ENCODE measurements at regions not wholly inside any gene's neighbourhood (a gene's known extent, or its start where the extent isn't known, plus 50 kb on each side); places are given as distances from the start of the nearest gene placed in this dataset.
"Not testable (repeated sequence)": the region's sequence is repeated elsewhere in the genome, so short reads cannot be mapped to it uniquely, and the experiment has no call there.

DNA sequence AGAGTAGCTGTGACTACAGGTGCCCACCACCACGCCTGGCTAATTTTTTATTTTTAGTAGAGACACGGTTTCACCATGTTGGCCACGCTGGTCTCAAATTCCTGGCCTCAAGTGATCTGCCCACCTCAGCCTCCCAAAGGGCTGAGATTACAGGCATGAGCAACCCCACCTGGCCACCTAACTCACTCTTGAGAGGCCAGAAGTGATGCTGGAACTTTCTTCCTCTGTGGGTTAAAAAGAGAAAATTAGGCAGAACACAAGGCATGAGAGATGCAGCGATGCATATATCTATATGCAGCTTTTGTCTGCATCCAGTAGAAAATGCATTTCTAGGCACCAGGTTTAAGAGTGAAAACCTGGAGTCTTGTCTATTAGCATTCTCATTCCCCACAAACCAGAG lies 100.2 kb upstream of the CLEC6A start:
- DNase-seq; CTCF ChIA-PET; H3K27ac Mint-ChIP-seq; H3K4me1 Mint-ChIP-seq; H3K4me3 Mint-ChIP-seq; H3K9me3 Mint-ChIP-seq; POLR2A ChIA-PET; H3K36me3 Mint-ChIP-seq (ENCODE audit: low read depth): not testable (repeated sequence)
- peaks cover 28% of the 10 kb centered on the region for H3K27me3 Mint-ChIP-seq

DNA sequence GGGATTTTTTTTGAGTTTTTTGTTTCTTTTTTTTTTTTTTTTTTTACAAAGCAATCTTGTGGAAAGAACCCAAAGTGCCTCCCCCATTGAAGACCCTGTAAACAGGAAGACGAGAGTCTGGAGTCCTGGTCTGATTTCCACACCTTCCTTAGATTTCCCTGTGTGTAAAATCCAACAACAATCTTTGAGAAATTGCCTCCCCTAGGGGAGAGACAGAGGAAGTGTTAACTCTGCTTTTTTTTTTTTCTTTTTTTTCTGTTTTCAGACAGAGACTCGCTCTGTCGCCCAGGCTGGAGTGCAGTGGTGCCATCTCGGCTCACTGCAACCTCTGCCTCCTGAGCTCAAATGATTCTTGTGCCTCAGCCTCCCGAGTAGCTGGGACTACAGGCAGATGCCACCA lies 82.0 kb upstream of the CLEC6A start:
- H3K27ac Mint-ChIP-seq; H3K27me3 Mint-ChIP-seq; H3K36me3 Mint-ChIP-seq (ENCODE audit: low read depth); H3K9me3 Mint-ChIP-seq; H3K4me3 Mint-ChIP-seq; H3K4me1 Mint-ChIP-seq; POLR2A ChIA-PET; DNase-seq: not testable (repeated sequence)
- CTCF ChIA-PET = interaction anchor here (0.7 kb wide), 2 partner anchors 160 to 546 kb away, joined by 3 to 5 read pairs; no protein-coding TSS in a partner anchor

DNA sequence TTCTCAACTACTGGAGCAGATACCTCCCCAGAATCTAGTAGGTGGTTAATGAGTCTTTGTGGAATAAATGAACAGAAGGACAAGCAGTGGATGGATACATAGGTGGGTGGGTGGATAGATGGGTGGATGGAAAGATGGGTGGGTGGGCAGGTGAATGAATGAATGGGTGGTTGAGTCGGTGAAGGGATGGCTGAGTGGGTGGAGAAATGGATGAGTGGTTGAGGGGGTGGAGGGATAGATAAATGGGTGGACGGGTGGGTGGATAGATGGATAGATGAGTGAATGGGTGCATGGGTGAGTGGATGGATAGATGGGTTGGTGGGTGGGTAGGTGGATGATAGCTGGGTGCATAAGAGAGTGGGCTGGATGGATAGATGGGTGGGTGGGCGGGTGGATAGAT lies 80.6 kb upstream of the CLEC6A start:
- H3K4me3 Mint-ChIP-seq; H3K36me3 Mint-ChIP-seq (ENCODE audit: low read depth); H3K27ac Mint-ChIP-seq; POLR2A ChIA-PET; CTCF ChIA-PET; H3K4me1 Mint-ChIP-seq; H3K9me3 Mint-ChIP-seq; DNase-seq: not testable (repeated sequence)
- peaks cover 11% of the 10 kb centered on the region for H3K27me3 Mint-ChIP-seq

GRCh38 chr12:8377756-8378155 lies 78.0 kb upstream of the CLEC6A start:
- POLR2A ChIA-PET; CTCF ChIA-PET; H3K4me3 Mint-ChIP-seq; H3K4me1 Mint-ChIP-seq; H3K36me3 Mint-ChIP-seq (ENCODE audit: low read depth); H3K9me3 Mint-ChIP-seq; H3K27ac Mint-ChIP-seq; DNase-seq: not testable (repeated sequence)
- peaks cover 14% of the 10 kb centered on the region for H3K27me3 Mint-ChIP-seq

- POLR2A ChIA-PET; H3K4me1 Mint-ChIP-seq; H3K9me3 Mint-ChIP-seq; H3K4me3 Mint-ChIP-seq; H3K36me3 Mint-ChIP-seq (ENCODE audit: low read depth); H3K27ac Mint-ChIP-seq; DNase-seq; CTCF ChIA-PET: not testable (repeated sequence)
- H3K27me3 Mint-ChIP-seq = peaks cover 11% of the 10 kb centered on the region
Measured at GRCh38 chr12:8382556-8382955, 73.2 kb upstream of the CLEC6A start.

GRCh38 chr12:8384686-8385085 lies 71.1 kb upstream of the CLEC6A start:
- H3K36me3 Mint-ChIP-seq (ENCODE audit: low read depth); H3K4me1 Mint-ChIP-seq; CTCF ChIA-PET: not testable (repeated sequence)

GRCh38 chr12:8385431-8385830 lies 70.3 kb upstream of the CLEC6A start:
- CTCF ChIA-PET; DNase-seq; H3K9me3 Mint-ChIP-seq; POLR2A ChIA-PET; H3K27ac Mint-ChIP-seq; H3K4me3 Mint-ChIP-seq; H3K4me1 Mint-ChIP-seq; H3K36me3 Mint-ChIP-seq (ENCODE audit: low read depth): not testable (repeated sequence)
- H3K27me3 Mint-ChIP-seq = peaks cover 16% of the 10 kb centered on the region

More at GRCh38 chr12:8384686-8385085, 71.1 kb upstream of the CLEC6A start:
- H3K27ac Mint-ChIP-seq, POLR2A ChIA-PET, H3K4me3 Mint-ChIP-seq, H3K9me3 Mint-ChIP-seq, DNase-seq: not testable (repeated sequence)
- H3K27me3 Mint-ChIP-seq = peaks cover 17% of the 10 kb centered on the region

DNA sequence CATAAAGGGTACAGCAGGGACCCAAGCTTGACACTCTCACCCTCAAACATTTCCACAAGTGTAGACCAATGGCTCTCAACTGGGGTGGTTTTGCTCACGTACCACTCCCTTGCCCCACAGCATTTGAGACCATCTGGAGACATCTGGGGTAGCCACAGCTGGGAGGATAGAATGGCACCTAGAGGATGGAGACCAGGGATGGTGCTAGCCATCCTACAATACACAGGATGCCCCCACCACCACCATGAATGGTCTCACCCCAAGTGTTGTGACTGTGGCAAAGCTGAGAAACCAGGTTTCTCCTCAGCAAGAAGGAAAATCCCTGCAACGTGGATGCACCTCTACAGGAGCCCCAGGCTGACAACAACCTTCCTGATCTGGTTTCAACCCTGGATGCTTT lies 69.1 kb upstream of the CLEC6A start:
- peaks cover 15% of the 10 kb centered on the region for H3K27me3 Mint-ChIP-seq
- H3K27ac Mint-ChIP-seq; H3K36me3 Mint-ChIP-seq (ENCODE audit: low read depth); H3K4me3 Mint-ChIP-seq; CTCF ChIA-PET; H3K4me1 Mint-ChIP-seq; POLR2A ChIA-PET; DNase-seq; H3K9me3 Mint-ChIP-seq: not testable (repeated sequence)

- POLR2A ChIA-PET; H3K4me3 Mint-ChIP-seq; H3K36me3 Mint-ChIP-seq (ENCODE audit: low read depth); H3K27ac Mint-ChIP-seq; CTCF ChIA-PET; H3K9me3 Mint-ChIP-seq; H3K4me1 Mint-ChIP-seq; DNase-seq: not testable (repeated sequence)
- H3K27me3 Mint-ChIP-seq = peaks cover 22% of the 10 kb centered on the region
Measured at GRCh38 chr12:8389296-8389695, 66.5 kb upstream of the CLEC6A start.

DNA sequence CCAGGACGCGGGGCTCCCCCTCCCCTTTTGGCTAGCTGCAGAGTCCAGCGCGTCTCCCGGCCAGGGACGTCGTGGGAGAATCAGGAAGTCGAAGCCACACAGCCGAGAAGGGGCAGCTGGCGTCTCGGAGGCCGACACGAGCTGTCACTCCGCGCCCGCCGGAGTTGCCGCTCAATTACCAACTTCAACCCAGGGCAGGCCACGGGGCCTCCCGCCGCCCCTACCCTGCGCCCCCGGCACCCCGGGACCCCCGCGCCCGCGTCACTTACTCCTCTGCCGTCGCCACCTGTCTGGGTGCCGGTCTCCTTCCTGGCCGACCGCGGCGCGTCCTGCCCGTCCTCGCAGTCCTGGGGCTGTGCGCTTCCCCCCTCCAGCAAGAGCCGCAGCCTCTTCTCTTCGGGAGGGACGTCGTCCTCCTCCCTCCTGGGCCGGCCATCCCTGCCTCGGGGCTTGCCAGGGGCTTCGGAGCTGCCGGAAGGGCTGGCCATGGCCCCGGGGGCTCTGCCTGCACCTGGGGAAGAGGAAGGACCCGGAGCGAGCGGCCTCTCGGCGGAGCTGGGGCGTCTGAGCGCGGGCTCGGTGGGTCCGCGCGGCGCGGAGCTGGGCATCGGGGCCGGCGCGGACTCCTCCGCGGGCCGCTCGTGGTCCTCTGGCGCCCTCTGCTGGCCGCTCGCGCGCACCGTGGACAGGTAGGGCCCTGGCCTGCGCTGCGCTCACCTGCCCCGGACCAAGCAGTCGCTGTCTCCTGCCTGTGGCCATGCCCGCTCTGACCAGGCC lies 65.6 kb upstream of the CLEC6A start:
- CTCF ChIA-PET; POLR2A ChIA-PET; H3K4me3 Mint-ChIP-seq; H3K4me1 Mint-ChIP-seq; H3K9me3 Mint-ChIP-seq; H3K36me3 Mint-ChIP-seq (ENCODE audit: low read depth); H3K27ac Mint-ChIP-seq: not testable (repeated sequence)
- DNase-seq = peak; percentile 80
- peaks cover 22% of the 10 kb centered on the region for H3K27me3 Mint-ChIP-seq

DNA sequence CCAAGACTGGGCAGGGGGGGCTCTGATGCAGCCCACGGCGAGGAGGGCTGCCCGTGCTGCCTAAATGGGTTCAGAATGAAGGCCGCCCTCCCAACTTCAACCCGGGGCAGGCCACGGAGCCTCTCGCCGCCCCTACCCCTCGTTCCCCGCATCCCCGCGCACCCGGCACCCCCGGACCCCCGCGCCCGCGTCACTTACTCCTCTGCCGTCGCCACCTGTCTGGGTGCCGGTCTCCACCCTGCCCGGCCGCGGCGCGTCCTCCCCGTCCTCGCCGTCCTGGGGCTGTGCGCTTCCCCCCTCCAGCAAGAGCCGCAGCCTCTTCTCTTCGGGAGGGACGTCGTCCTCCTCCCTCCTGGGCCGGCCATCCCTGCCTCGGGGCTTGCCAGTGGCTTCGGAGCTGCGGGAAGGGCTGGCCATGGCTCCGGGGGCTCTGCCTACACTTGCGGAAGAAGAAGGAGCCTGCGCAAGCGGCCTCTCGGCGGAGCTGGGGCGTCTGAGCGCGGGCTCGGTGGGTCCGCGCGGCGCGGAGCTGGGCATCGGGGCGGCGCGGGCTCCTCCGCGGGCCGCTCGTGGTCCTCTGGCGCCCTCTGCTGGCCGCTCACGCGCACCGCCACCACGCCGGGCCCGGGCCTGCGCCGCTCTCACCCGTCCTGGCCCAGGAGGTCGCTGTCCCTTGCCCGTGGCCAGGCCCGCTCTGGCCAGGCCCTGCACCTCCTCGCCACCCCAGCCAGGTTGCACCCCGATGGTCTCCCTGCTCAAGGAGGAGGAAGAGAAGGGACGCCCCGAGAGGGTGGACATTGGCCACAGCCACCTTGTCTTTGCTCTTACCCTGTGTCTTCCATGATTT lies 59.3 kb upstream of the CLEC6A start:
- CTCF ChIA-PET = interaction anchor here (0.6 kb wide), 1 partner anchor 423 kb away, joined by 3 read pairs; no protein-coding TSS in a partner anchor
- H3K36me3 Mint-ChIP-seq (ENCODE audit: low read depth); H3K4me3 Mint-ChIP-seq; POLR2A ChIA-PET; H3K4me1 Mint-ChIP-seq; H3K9me3 Mint-ChIP-seq; H3K27ac Mint-ChIP-seq: not testable (repeated sequence)
- peak; percentile 68 for DNase-seq
- peaks cover 21% of the 10 kb centered on the region for H3K27me3 Mint-ChIP-seq

DNA sequence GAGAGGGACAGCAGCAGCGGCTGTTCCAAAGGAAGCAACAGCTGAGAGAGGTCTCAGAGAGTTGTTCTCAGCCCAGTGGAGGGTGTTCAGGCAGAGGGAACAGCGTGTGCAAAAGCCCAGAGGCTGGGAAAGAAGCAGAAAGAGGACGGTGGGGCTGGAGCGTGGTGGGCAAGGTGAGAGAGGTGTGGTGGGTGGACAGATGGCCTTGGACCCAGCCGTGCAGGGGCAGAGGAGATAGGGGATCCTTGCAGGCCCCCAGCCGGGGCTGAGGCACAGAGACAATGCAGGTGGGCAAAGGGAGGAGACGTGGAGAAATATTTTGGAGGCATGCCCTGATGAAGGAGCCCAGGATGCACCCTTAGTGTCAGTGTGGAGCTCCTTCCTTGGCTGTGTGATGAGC lies 58.4 kb upstream of the CLEC6A start:
- H3K27me3 Mint-ChIP-seq = peaks cover 18% of the 10 kb centered on the region
- H3K9me3 Mint-ChIP-seq; CTCF ChIA-PET; DNase-seq; H3K4me3 Mint-ChIP-seq; H3K36me3 Mint-ChIP-seq (ENCODE audit: low read depth); H3K4me1 Mint-ChIP-seq; H3K27ac Mint-ChIP-seq; POLR2A ChIA-PET: not testable (repeated sequence)

DNA sequence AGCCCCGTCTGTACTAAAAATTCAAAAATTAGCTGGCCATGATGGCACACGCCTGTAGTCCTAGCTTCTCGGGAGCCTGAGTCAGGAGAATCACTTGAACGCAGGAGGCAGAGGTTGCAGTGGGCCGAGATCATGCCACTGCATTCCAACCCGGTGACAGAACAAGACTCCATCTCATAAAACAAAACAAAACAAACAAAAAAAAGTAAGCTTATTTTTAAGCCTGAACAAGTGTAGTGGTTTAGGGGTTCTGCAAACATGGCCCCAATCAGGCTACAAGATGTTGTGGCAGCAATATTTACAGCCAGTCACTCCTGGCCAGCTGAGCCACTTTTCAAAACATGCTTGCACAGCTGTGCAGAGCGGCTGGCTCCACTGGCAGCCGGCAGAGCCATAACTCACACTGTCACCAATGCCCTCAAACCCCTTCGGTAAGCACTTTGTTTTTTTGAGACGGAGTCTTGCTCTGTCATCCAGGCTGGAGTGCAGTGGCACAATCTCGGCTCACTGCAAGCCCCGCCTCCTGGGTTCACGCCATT lies 56.2 kb upstream of the CLEC6A start:
- DNase-seq; POLR2A ChIA-PET; CTCF ChIA-PET; H3K9me3 Mint-ChIP-seq; H3K4me1 Mint-ChIP-seq; H3K27me3 Mint-ChIP-seq; H3K4me3 Mint-ChIP-seq; H3K27ac Mint-ChIP-seq; H3K36me3 Mint-ChIP-seq (ENCODE audit: low read depth): not testable (repeated sequence)

- H3K27ac Mint-ChIP-seq; H3K36me3 Mint-ChIP-seq (ENCODE audit: low read depth); POLR2A ChIA-PET; CTCF ChIA-PET; DNase-seq; H3K27me3 Mint-ChIP-seq; H3K9me3 Mint-ChIP-seq; H3K4me3 Mint-ChIP-seq; H3K4me1 Mint-ChIP-seq: not testable (repeated sequence)
Measured at GRCh38 chr12:8403834-8404233, 51.9 kb upstream of the CLEC6A start.

Data from activated CD4-positive, alpha-beta memory T cell treated with anti-CD3 and anti-CD28 coated beads, Interleukin-2, amount 10 ng/mL, durations not matched to agents 7 days and 5 days (primary cell).